Posterior cingulate gyrus (tissue), 11 donors: ENCODE measurements at regions not wholly inside any gene's neighbourhood (a gene's known extent, or its start where the extent isn't known, plus 50 kb on each side); places are given as distances from the start of the nearest gene placed in this dataset.
A peak's percentile ranks its signal among the peaks of the same experiment; 100 is the strongest.

ENCODE experiments used
- DNase-seq, 10 donors: peaks; one replicate each; pipeline versions ENCODE4 v3.0.0 to v3.0.0-alpha.2; 2020 to 2021; ENCODE audit warnings: mixed read lengths in 3 of 10
- intact Hi-C: fragments of 100-400 bp; cut with DNase I; formaldehyde crosslinking; loops from one replicate; pipeline ENCODE4 v1.15.1; 2023

DNA sequence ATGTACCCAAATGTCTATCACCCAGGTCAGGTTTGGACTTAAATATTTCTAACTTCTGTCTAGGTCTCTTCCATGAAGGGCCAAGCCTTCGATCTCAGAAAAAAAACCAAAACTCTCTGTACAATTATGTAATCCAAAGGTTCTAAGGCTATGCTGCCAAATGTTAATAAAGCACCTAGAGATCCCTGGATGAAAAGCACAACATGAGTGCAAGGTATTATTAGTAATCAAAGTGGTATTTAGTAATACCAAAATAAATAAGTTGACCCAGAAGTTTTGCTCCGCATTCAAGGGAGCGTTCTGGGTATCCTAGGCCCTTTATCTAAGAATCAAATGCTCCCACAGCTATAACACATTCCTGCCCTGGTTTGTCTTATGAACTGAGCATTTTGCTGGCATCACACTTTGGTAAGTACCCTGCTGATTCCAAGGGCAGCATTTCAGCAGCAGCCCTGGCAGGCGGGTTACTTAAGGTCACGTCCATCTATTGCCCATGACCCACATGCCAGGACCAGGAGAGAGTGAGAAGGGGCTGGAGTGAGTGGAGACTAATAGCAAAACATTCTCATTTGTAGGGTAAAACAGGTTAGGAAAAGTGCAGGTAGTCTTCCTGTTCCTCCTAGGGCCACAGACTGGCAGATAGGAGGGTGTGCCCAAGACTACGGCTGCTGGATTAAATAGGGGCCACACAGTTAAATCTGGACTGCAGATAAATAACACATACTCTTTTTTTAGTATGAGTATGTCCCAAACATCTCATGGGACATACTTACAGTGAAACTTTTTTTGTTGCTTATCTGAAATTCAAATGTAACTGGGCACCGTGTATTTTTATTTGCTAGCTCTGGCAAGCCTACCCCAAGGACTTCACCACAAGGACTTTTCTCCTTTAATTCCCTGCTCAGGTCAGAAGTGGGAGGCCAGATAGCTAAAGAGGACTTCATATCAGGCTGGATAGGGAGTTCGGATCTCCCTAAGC is 76.0 kb upstream of the SNRK start:
- DNase-seq = no peak
- intact Hi-C loops = no loop called here

DNA sequence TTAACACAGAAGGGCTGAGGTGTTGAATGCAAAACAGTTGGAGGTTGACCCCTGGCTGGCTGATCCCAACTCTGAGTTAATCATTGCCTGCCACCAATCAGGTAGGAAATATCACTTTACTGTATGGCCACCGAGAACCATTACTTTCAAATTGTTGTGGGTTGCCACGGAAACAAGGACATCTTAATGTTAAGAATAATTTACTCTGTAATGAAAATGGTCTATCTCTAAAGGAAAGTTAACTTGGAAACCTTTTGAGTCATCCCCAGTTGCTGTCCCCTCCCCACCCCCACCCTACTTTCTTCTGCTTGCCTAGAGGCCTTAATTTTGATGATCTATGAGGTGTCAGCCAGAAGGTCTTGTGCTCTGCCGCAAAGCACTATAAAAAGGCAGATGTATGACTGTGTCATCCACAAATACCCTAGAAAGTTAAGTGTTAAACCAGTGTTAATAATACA is 78.7 kb upstream of the SNRK start:
- intact Hi-C loops = no loop called here
- no peak for DNase-seq

DNA sequence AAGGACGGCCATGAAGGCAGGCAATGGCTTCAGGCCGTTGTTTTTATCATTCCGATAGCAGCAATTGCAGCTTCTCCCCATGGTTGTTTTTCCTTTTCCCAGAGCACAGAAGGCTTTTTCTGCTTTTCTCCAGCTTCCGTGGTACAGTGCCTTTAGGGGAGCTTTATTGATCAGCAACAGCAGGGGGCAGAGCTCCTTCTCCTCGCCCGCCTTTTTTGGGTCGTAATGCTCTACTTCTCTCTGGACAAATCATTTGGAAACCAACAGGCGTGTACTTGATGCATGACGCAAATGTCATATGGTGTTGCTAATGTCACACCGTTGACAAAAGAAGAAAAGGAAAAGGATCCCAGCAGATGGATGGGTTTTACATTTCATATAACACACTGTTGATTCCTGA is 79.7 kb upstream of the SNRK start:
- intact Hi-C loops = no loop called here
- no peak for DNase-seq

DNA sequence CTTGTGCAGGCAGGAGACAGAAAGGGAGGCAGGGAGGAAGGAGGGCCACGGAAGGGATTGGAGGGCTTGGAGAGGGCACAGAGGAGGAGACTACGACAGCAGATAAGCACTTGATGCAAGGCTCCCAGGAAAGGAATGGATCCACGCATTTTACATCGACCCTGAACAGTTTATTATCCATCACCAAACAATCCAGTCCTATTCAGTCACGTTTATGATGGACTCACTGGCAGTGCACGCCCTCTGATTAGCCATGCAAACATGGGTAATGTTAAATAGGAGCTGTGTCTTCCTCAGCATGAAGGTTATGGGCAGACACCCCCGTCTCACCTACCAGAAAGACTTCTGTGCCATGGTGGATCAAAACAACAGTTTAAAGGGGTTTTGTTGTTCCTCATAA is 80.2 kb upstream of the SNRK start:
- no peak for DNase-seq
- intact Hi-C loops = no loop called here

DNA sequence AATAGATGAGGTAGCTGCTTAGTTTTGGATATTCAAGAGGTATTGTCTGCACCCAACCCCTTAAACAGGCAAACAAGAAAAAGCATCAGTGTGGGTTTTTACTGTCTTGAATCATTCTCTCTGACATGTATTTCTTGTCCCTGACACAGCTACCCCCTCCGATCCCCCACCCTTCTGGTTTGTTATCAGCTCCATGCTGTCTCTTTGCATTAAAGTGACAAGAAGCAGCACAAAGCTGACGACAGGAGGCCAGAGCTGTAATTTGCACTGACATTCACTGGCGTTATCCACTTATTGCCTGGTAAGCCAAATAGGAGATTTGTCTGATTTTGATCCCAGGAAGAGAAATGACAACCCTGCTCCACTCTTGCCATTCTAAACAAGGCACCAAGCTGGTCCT is 83.3 kb upstream of the SNRK start:
- no peak for DNase-seq
- intact Hi-C loops = no loop called here

DNA sequence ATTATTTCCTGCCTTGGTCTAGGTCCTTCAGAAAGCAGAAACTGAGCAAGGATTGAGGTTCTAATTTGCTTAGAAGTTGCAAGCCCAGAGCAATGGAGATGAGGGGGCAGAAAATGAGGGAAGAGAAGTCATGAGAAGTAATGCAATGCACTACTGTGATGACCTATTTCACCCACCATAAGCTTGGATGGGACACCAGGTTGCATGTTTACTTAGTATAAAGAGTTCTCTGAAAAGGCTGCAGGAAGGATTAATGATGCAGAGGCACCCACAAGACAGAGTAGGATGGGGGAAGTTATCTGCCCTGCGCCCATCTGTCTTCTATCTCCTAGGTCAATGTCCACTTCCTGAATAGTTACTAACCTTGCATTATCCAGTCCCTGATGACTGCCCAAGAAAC is 84.8 kb upstream of the SNRK start:
- intact Hi-C loops = no loop called here
- no peak for DNase-seq

DNA sequence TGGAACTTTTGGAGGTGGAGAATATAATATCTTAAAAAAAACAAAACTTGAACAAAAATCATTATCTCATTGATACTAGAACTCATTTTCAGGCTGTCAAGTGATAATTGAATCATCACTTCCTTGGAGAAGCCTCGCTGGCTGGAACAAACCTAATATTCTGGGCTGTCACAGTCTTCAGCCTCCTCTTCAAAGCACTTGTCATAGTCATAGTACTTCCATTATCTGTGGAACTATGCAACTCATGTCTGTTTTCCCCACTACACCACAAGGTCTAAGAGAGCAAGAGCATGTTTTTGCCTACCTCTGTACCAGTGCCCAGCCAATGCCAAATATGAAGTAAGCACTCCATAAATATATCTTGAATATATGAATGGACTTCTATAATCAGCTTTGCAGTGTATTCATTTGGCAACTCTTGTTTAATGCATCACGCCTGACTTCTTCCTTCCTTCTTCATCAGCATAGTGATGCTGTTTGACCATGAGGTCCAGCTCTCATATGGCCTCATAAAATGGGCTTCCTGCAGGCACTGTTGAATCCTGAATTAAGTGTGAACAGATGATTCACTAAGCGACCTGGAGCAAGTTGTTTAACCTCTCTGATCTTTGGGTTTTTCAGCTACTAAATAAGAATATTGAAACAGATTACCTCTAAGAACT is 86.6 kb upstream of the SNRK start:
- DNase-seq = no peak
- intact Hi-C loops = no loop called here

DNA sequence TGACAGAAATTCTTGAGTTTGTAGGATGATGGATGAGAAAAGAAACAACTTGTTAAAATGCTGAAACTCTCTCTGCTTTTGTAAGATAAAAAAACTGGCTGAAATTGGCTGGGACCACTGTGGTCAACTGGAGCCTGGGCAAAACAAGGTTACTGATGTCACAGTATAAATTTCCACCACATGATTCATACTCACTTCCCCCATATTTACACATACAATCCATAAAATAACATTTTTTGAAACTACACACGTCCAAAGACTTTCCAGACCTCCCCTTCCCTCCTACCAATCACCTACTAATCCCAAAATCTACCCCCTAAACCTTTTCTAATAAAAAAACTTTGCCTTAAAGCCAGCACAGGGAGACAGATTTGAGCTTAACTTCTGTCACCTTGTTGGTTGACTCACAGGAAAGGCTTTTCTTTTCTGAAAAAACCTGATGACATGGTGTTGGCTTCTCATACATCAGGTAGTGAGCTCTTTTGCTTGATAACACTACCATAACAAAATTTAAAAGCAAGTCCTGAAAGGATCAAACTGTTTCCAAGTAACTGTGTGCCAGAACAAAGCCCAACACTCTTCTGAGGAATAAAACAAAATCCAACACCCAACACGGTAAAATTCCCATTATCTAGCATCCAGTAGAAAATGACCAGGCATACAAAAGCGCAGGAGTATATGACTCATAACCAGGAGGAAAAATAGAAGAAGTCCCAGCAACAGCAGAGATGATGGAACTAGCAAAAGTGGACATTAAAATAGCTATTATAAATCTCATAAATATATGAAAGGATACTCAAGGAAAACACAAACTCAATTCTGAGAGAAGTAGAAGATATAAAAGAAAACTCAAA is 87.3 kb upstream of the SNRK start:
- DNase-seq = no peak
- intact Hi-C loops = no loop called here

DNA sequence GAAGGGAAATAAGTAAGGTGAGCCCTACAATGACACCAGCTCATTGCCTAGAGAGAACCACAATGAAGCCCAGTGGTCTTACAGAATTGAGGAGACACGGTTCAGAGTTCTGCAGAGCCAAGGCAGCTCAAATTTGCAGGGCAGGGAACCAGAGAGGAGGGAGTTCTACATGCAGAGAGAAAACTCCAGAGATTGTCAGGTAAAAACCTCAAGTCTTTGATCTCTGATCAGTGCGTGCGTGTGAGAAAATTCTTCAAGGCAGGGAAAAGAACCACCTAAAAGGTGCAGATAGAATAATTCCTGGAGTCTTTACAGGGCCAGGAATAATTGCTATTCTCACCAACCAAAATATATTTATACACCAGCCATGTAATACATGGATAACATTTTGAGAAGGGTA is 88.0 kb upstream of the SNRK start:
- no peak for DNase-seq
- intact Hi-C loops = no loop called here

DNA sequence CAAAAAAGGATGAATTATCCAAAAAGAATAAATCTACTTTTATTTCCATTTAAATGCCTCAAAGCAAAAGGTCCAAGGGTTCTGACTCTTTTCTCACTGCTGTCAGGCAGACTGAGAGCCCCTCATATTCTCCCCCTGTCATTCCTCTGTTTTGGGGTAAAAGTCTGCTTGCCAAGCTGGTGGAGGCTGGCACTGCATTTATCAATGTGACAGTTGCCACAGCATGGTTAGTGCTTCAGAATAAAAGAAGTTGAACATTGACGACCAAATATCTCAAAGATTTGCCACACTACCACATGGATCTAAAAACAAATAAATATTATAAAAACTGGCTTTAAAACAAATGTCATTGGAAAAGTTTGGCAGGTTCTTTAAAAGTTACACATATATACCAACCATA is 89.2 kb upstream of the SNRK start:
- intact Hi-C loops = no loop called here
- no peak for DNase-seq

DNA sequence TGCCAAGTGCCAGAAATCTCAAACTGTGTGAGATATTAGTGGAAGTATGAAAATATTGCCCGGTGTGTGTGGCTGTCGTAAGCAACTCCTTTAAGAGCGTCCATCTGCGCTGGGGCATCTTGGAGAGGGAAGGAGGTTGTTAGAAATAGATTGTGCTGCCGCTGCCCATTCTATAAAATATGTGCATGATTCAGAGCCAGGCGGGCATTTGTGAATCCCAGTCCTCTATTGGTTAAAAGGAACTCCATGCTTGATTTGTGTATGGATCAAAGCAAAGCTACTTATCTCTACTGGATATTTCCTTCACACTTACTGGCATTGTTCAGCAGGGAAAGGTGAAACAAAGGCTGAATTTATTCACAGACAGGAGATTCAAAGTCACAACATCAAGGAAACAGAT is 89.6 kb upstream of the SNRK start:
- no peak for DNase-seq
- intact Hi-C loops = no loop called here

DNA sequence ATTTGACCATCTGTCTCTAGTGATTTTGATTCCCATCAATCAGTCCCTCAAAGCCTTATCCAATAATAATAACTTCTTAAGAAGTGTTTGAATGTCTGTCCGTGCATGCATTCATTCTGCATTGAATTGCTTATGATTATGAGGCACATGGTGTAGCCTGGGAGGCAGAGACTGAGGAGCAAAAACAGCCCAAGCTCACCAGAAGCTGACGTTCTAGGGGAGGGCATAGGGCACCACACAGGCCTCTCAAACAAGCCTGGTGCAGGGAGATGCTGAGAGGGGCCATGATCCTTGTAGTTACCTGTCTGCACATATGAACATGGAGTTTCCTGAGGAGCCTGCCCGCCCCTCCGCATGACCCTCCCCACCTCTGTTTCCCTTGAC is 89.2 kb upstream of the POMGNT2 start:
- no peak for DNase-seq
- intact Hi-C loops = no loop called here

DNA sequence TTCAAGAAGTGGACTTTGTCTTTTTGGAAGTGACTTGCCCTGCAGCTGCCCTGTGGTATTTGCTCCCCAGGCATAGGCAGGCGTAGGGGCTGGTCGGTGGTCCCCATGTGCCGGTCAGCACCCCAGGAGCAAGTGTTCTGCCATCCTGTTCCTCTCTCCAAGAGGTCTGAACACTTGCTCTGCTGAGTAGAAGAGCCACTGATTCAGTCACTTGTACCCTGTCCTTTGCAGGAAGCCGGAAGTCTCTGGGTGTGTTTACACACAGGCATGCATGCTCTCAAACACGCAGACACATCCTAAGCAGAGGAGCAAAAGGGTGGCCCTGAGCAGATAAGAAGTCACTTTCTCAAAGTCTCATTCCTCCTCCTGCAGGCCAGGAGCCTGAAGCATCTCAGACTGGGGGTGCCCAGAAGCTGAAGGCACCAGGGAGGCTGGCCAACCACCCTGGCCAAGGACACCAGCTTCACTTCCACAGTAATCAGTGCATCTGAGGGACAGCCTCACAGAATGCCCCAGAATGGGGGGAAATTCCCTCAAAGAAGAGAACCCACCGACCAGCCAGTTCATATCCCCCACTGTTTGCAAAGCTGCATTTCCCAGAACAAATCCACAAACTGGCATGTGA is 88.7 kb upstream of the POMGNT2 start:
- DNase-seq = no peak
- intact Hi-C loops = no loop called here

DNA sequence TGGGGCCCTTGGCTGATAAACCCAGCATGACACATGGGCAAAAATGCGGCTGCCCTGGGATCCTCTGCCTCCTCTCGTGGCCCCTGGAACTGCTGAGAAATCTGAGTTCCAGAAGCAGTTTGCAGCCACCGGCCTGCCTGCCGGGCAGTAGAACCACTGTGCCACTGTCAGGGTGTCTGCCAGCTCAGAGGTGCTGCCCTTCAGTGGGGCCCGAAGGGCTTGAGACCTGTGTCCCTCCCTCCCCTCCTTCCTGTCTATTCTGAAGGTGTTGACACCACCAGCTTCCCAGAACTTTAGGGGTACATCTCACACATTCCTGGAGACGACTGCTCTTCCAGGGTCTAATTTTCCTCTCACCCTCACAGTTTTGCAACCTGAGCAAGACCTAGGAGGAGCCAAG is 88.2 kb upstream of the POMGNT2 start:
- no peak for DNase-seq
- intact Hi-C loops = no loop called here

DNA sequence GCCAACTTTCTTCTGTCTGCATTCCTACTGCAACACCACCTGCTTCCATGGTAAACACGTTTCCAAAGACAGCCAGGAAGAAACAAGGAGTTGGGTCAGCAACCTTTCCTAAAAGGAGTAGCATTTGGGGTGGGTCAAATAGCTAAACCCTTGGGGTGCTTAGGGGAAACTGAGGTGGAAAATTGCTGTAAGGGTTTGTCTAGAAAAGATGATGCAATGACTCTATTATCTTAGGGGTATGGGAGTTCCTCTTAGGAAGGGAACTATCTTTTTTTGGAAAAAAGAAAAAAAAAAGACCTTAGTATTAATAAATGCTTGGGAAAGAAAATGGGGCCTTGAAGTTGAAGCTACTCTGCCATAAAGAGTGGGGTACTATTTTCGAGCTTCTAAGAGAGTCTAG is 86.1 kb upstream of the POMGNT2 start:
- no peak for DNase-seq
- intact Hi-C loops = no loop called here

DNA sequence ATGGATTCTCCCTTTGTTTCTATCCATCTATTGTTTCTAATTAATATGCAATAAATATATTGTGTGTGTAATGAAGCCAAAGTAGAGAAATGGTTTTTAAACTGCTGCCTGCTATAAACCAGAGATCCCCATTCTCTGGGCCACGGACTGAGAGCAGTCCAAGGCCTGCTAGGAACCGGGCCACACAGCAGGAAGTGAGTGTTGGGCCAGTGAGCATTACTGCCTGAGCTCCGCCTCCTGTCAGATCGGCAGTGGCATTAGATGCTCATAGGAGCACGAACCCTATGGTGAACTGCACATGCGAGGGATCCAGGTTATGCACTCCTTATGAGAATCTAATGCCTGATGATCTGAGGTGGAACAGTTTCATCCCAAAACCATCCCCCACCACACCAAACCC is 85.2 kb upstream of the POMGNT2 start:
- intact Hi-C loops = no loop called here
- DNase-seq = no peak

DNA sequence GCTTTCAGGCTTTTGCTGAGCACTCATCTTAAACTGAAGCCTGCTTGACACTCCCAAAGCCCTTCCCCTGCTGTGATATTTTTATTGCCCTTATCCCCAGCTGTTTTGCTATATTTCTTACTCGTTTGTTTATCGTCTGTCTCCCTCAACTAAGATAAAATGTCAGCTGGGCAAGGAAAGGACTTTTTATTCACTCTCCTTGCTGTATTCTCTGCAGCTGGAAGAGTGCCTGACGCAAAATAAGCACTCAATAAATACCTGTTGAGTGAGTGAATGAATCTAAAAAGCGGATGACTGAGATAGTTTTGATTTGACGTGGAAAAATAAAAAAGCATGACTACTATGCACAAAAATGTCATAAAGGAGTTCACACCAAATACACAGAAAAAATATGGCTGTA is 84.8 kb upstream of the POMGNT2 start:
- DNase-seq = no peak
- intact Hi-C loops = no loop called here

DNA sequence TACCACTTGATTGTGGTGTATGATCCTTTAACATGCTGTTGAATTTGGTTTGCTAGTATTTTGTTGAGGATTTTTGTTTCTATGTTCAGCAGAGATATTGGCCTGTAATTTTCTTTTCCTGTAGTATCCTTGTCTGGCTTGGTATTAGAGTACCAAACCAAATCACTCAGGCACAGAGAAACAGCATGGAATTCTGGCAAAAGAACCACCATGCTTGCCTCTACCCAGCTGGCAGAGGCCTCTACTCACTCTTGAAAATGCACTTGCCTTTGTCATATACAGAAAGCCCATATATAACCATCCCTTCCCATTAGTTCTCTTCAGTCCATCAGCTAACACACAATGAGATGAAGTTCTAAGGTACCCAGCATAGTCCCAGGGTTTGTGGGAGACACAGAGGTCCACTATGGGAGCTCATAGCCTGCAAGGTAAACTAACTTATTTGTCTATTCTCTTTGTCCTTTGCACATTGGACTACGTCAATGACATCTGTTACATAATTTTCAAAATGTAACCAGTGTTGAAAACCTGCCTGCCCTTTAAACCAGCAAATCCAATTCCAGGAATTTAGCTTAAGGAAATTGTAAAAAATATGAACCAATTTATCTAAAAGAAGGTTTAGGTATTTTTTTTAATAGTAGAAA is 82.1 kb upstream of the POMGNT2 start:
- intact Hi-C loops = no loop called here
- DNase-seq = no peak

DNA sequence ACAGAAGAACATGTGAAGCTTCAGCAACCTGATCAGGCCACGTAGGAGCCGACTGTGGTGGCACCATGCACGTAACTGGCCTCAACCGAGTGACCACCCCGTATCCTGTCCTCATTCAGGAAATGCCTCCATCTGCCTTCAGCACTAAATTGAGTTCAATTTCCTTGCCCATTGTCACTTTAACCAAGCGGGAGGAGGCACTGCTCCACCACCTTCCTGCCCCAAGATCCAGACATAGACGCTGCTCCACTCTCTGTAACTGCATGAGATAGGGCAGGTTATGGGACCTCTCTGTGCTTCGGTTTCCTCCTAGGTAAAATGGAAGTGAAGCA is 80.1 kb upstream of the POMGNT2 start:
- intact Hi-C loops = no loop called here
- no peak for DNase-seq

DNA sequence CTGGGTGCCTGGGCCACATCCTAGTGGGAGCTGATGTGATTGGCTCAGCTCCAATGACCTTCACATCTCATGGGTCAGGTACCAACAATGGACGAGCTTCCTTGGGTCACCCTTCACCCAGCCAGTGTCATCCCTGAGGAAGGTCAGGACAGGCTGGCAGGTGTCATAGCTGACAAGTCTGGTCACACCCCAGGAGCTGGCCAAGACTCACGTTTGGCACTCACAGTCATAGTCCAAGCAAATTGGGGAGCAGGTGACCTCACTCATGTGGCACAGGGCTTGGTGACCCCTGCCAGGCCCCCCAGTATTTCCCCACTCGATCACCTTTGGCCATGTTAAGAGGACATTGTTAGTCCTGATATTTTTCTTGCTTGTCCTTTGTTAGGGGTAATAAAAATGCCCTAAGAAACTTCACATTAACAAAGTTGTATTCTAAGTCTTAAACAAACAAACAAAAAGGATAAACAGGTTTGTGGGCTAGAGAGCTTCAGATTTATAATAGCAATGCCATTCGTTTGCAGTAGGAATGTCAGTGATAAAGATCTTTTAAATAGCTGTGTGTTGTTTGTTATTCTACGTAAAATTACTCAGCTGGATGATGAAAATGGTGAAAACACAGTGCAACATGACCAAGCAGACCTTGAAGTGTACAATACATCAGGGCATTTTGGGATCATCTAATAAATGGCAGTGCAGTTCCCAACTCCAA is 79.5 kb upstream of the POMGNT2 start:
- intact Hi-C loops = no loop called here
- peak in 1 of 10 donors; percentile 32 for DNase-seq
